Breast epithelium (tissue), 4 donors: ENCODE measurements at regions not wholly inside any gene's neighbourhood (a gene's known extent, or its start where the extent isn't known, plus 50 kb on each side); places are given as distances from the start of the nearest gene placed in this dataset.

Source experiments
- DNase-seq, 2 donors: peaks; one replicate each; pipeline ENCODE4 v3.0.0-alpha.2; 2019; ENCODE audit warnings: low spot score in 2 of 2
- H3K27ac ChIP-seq, 2 donors: fragments of 200-600 bp; sonication (generic) in 1 of 2; one replicate each; pipeline ENCODE4 v1.5.1; 2016 to 2019; ENCODE audit warnings: mild to moderate bottlenecking in 1 of 2
- H3K27me3 ChIP-seq, 2 donors: fragments of 200-600 bp; sonication (generic) in 1 of 2; one replicate each; pipeline versions ENCODE4 v1.5.1 to v1.6.0; 2017 to 2019; ENCODE audit warnings: control low read depth in 1 of 2, mild to moderate bottlenecking in 1 of 2
- H3K36me3 ChIP-seq: fragments of 200-600 bp; one replicate; pipeline ENCODE4 v1.5.1; 2019
- H3K4me1 ChIP-seq, 2 donors: fragments of 200-600 bp; sonication (generic); one replicate each; pipeline ENCODE4 v1.5.1; 2016 to 2019; ENCODE audit warnings: control low read depth in 1 of 2
- H3K4me3 ChIP-seq, 3 donors: fragments of 200-600 bp; sonication (generic); 1 replicate in 2 of 3; 2 replicates in 1 of 3; pipeline ENCODE4 v1.5.1; 2016 to 2019; ENCODE audit warnings: mild to moderate bottlenecking in 3 of 3, moderate library complexity in 2 of 3
- H3K9me3 ChIP-seq, 2 donors: fragments of 200-600 bp; sonication (generic) in 1 of 2; one replicate each; pipeline ENCODE4 v1.5.1; 2016 to 2019; ENCODE audit warnings: control low read depth in 1 of 2
- CTCF ChIP-seq, 3 donors: fragments of 450-650 bp; IDR thresholded peaks; one replicate each; pipeline ENCODE4 v1.5.1; 2016 to 2017; ENCODE audit warnings: antibody characterized with exemption in 3 of 3, mild to moderate bottlenecking in 3 of 3, moderate library complexity in 3 of 3
- POLR2A ChIP-seq: fragments of 450-650 bp; IDR thresholded peaks from one replicate; pipeline ENCODE4 v1.6.1; 2016; ENCODE audit warnings: antibody characterized with exemption, mild to moderate bottlenecking, moderate library complexity
- POLR2AphosphoS5 ChIP-seq, 3 donors: sonication (generic); formaldehyde crosslinking; IDR thresholded peaks; one replicate each; pipeline ENCODE4 v1.6.1; 2017; ENCODE audit warnings: antibody characterized with exemption in 3 of 3
- intact Hi-C: fragments of 100-400 bp; cut with DNase I; formaldehyde crosslinking; loops from one replicate; pipeline ENCODE4 v1.15.1; 2023; ENCODE audit warnings: low total_unique reads

- intact Hi-C loops, result no loop called here
- Histone ChIP-seq H3K9me3 (no peaks in the 10 kb centered on the region), H3K27ac (no peak overlapping the region), H3K4me1 (no peaks in the 10 kb centered on the region), H3K27me3 (no peaks in the 10 kb centered on the region), H3K4me3 (no peak overlapping the region), H3K36me3 (no peaks in the 10 kb centered on the region)
- TF ChIP-seq POLR2A (no peak), POLR2AphosphoS5 (IDR thresholded peaks at IDR 0.05) (no peak), CTCF (IDR thresholded peaks at IDR 0.05) (no peak)
- no peak for DNase-seq
Measured at GRCh38 chr2:204329532-204329931, 215.7 kb upstream of the PARD3B start.

GRCh38 chr2:204331180-204331579, 214.1 kb upstream of the PARD3B start:
- Histone ChIP-seq H3K36me3 (no peaks in the 10 kb centered on the region), H3K9me3 (no peaks in the 10 kb centered on the region), H3K4me1 (no peaks in the 10 kb centered on the region), H3K27me3 (no peaks in the 10 kb centered on the region), H3K27ac (no peak overlapping the region), H3K4me3 (no peak overlapping the region)
- no peak for TF ChIP-seq POLR2AphosphoS5 (IDR thresholded peaks at IDR 0.05)
- TF ChIP-seq CTCF (IDR thresholded peaks at IDR 0.05), result no peak
- TF ChIP-seq POLR2A, result no peak
- no peak for DNase-seq
- intact Hi-C loops, result loop anchor here (5.0 kb wide), 1 partner anchor 681 kb away; no protein-coding TSS in a partner anchor

GRCh38 chr2:204331988-204332387, 213.3 kb upstream of the PARD3B start:
- H3K36me3 ChIP-seq, result no peaks in the 10 kb centered on the region
- DNase-seq, result no peak
- H3K4me1 ChIP-seq, result no peaks in the 10 kb centered on the region
- intact Hi-C loops, result loop anchor here (5.0 kb wide), 1 partner anchor 680 kb away; no protein-coding TSS in a partner anchor
- no peaks in the 10 kb centered on the region for H3K27me3 ChIP-seq
- TF ChIP-seq POLR2AphosphoS5 (IDR thresholded peaks at IDR 0.05) (no peak), POLR2A (no peak), CTCF (IDR thresholded peaks at IDR 0.05) (no peak)
- no peak overlapping the region for H3K4me3 ChIP-seq
- H3K9me3 ChIP-seq, result no peaks in the 10 kb centered on the region
- H3K27ac ChIP-seq, result no peak overlapping the region

GRCh38 chr2:204332706-204333105, 212.6 kb upstream of the PARD3B start:
- Histone ChIP-seq H3K4me1 (no peaks in the 10 kb centered on the region), H3K27ac (no peak overlapping the region), H3K27me3 (no peaks in the 10 kb centered on the region), H3K36me3 (no peaks in the 10 kb centered on the region), H3K4me3 (no peak overlapping the region), H3K9me3 (no peaks in the 10 kb centered on the region)
- TF ChIP-seq POLR2AphosphoS5 (IDR thresholded peaks at IDR 0.05), result no peak
- TF ChIP-seq CTCF (IDR thresholded peaks at IDR 0.05), result no peak
- no peak for TF ChIP-seq POLR2A
- DNase-seq, result no peak
- intact Hi-C loops, result loop anchor here (5.0 kb wide), 1 partner anchor 680 kb away; no protein-coding TSS in a partner anchor

GRCh38 chr2:204333861-204334260, 211.4 kb upstream of the PARD3B start:
- Histone ChIP-seq H3K27me3 (no peaks in the 10 kb centered on the region), H3K36me3 (no peaks in the 10 kb centered on the region), H3K4me1 (no peaks in the 10 kb centered on the region), H3K4me3 (no peak overlapping the region), H3K27ac (no peak overlapping the region), H3K9me3 (no peaks in the 10 kb centered on the region)
- no peak for TF ChIP-seq CTCF (IDR thresholded peaks at IDR 0.05)
- no peak for TF ChIP-seq POLR2AphosphoS5 (IDR thresholded peaks at IDR 0.05)
- TF ChIP-seq POLR2A, result no peak
- no peak for DNase-seq
- intact Hi-C loops, result loop anchor here (5.0 kb wide), 1 partner anchor 678 kb away; no protein-coding TSS in a partner anchor
